Keratinocyte (primary cell): ENCODE measurements at regions not wholly inside any gene's neighbourhood (a gene's known extent, or its start where the extent isn't known, plus 50 kb on each side); places are given as distances from the start of the nearest gene placed in this dataset.

Source experiments
- DNase-seq: peaks from one replicate; pipeline ENCODE4 v3.0.0-alpha.2; 2011; ENCODE audit warnings: low read depth, missing footprints, low spot score
- FAIRE-seq: peaks from 2 replicates; lab custom pipeline; 2011; peaks lifted over from hg19 to GRCh38; lab: Jason Lieb, UNC
- H2AFZ ChIP-seq: 2 replicates; pipeline ENCODE4 v1.6.0; 2012; ENCODE audit warnings: low read length, control low read depth, inconsistent platforms; ENCODE audit not compliant: control insufficient read depth
- H3K27ac ChIP-seq: 2 replicates; pipeline ENCODE4 v1.5.1; 2011; ENCODE audit warnings: low read length; ENCODE audit not compliant: control insufficient read depth, insufficient read depth
- H3K27me3 ChIP-seq: 3 replicates; pipeline ENCODE4 v1.6.0; 2011; ENCODE audit warnings: low read length; ENCODE audit not compliant: control insufficient read depth, insufficient read depth; ENCODE audit errors: extremely low read depth
- H3K36me3 ChIP-seq, 2 experiments: 2 replicates in 1 of 2; 3 replicates in 1 of 2; pipeline ENCODE4 v1.5.1; 2011; ENCODE audit warnings: low read length in 2 of 2, mild to moderate bottlenecking in 1 of 2; ENCODE audit not compliant: control insufficient read depth in 2 of 2, insufficient read depth in 2 of 2; ENCODE audit errors: extremely low read depth in 1 of 2
- H3K4me1 ChIP-seq: 3 replicates; pipeline ENCODE4 v1.5.1; 2011; ENCODE audit warnings: low read length; ENCODE audit not compliant: control insufficient read depth, insufficient read depth; ENCODE audit errors: extremely low read depth
- H3K4me2 ChIP-seq: 3 replicates; pipeline ENCODE4 v1.6.0; 2011; ENCODE audit warnings: low read depth, low read length; ENCODE audit not compliant: control insufficient read depth, insufficient read depth; ENCODE audit errors: extremely low read depth
- H3K4me3 ChIP-seq, 3 experiments: fragments of 200-600 bp in 1 of 3; sonication (generic) in 1 of 3; 2 replicates in 2 of 3; 3 replicates in 1 of 3; pipeline ENCODE4 v1.5.1; 2011 to 2016; ENCODE audit warnings: low read length in 3 of 3, mild to moderate bottlenecking in 3 of 3, control low read depth in 2 of 3, inconsistent platforms in 1 of 3, low read depth in 1 of 3, mixed read lengths in 1 of 3, mixed run types in 1 of 3, moderate library complexity in 1 of 3; ENCODE audit not compliant: control insufficient read depth in 2 of 3, insufficient read depth in 2 of 3; ENCODE audit errors: extremely low read depth in 1 of 3
- H3K79me2 ChIP-seq: 2 replicates; pipeline ENCODE4 v1.6.0; 2012; ENCODE audit warnings: low read length; ENCODE audit not compliant: control insufficient read depth, insufficient read depth
- H3K9ac ChIP-seq: 3 replicates; pipeline ENCODE4 v1.6.0; 2011; ENCODE audit warnings: low read length; ENCODE audit not compliant: control insufficient read depth, insufficient read depth; ENCODE audit errors: extremely low read depth
- H3K9me1 ChIP-seq: 3 replicates; pipeline ENCODE4 v1.6.0; 2011; ENCODE audit warnings: low read length; ENCODE audit not compliant: control insufficient read depth, insufficient read depth; ENCODE audit errors: extremely low read depth
- H3K9me3 ChIP-seq: 2 replicates; pipeline ENCODE4 v1.5.1; 2012; ENCODE audit warnings: low read depth, low read length; ENCODE audit not compliant: control insufficient read depth
- H4K20me1 ChIP-seq: 3 replicates; pipeline ENCODE4 v1.6.0; 2011; ENCODE audit warnings: low read length; ENCODE audit not compliant: control insufficient read depth, insufficient read depth; ENCODE audit errors: extremely low read depth
- EZH2 ChIP-seq: IDR thresholded peaks from one replicate; pipeline ENCODE4 v1.6.1; 2012; ENCODE audit warnings: inconsistent platforms, mild to moderate bottlenecking, low read length, moderate library complexity
- dilution Hi-C: fragments of 300-500 bp; cut with MboI; formaldehyde crosslinking; loops from one replicate; pipeline ENCODE4 v1.7.0; 2020; ENCODE audit warnings: low sequenced_read_pairs; ENCODE audit not compliant: extremely low pct_ligation_motif_present
- TF ChIP-seq, protein P1 (sequence below), 3 experiments: IDR thresholded peaks in 1 of 3; conservative IDR thresholded peaks in 1 of 3; optimal IDR thresholded peaks in 1 of 3; 2 replicates in 2 of 3; 3 replicates in 1 of 3; pipeline versions ENCODE3 to v1.5.1; 2011; ENCODE audit warnings: low read length in 3 of 3, mild to moderate bottlenecking in 3 of 3, moderate library complexity in 2 of 3, control low read depth in 1 of 3, inconsistent platforms in 1 of 3; ENCODE audit not compliant: insufficient read depth in 2 of 3; ENCODE audit errors: extremely low read depth in 1 of 3

DNA sequence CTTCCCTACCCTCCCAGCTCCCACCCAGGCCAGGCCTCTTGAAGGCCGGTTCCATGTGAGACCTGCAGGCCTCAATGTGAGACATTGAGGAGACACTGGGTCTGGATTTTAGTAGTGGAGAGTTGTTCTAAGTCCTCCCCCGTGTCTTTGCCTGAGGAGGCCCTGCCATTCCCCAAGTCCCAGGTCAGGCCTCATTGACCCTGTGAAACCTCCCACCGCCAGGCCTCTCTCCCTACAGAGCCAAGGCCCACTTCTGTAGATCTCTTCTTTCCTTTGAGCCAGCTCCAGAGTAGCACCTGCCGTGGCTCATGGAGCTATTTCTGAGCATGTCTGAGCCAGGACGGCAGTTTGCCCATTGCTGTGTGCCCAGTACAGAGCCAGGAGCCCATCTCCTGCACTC, 1419.6 kb downstream of the TBC1D22A start:
- H3K9ac ChIP-seq = no peak overlapping the region
- H3K9me1 ChIP-seq = no peaks in the 10 kb centered on the region
- FAIRE-seq (no peak), DNase-seq (no peak)
- no peaks in the 10 kb centered on the region for H3K27me3 ChIP-seq
- no peaks in the 10 kb centered on the region for H3K4me1 ChIP-seq
- no peaks in the 10 kb centered on the region for H3K79me2 ChIP-seq
- H3K9me3 ChIP-seq = peaks cover 19% of the 10 kb centered on the region
- H3K36me3 ChIP-seq = no peaks in the 10 kb centered on the region
- no peak overlapping the region for H3K4me3 ChIP-seq
- no peak overlapping the region for H3K27ac ChIP-seq
- H2AFZ ChIP-seq = no peak overlapping the region
- dilution Hi-C loops = no loop called here
- no peaks in the 10 kb centered on the region for H4K20me1 ChIP-seq
- TF ChIP-seq EZH2 = no peak
- TF ChIP-seq, protein P1, sequence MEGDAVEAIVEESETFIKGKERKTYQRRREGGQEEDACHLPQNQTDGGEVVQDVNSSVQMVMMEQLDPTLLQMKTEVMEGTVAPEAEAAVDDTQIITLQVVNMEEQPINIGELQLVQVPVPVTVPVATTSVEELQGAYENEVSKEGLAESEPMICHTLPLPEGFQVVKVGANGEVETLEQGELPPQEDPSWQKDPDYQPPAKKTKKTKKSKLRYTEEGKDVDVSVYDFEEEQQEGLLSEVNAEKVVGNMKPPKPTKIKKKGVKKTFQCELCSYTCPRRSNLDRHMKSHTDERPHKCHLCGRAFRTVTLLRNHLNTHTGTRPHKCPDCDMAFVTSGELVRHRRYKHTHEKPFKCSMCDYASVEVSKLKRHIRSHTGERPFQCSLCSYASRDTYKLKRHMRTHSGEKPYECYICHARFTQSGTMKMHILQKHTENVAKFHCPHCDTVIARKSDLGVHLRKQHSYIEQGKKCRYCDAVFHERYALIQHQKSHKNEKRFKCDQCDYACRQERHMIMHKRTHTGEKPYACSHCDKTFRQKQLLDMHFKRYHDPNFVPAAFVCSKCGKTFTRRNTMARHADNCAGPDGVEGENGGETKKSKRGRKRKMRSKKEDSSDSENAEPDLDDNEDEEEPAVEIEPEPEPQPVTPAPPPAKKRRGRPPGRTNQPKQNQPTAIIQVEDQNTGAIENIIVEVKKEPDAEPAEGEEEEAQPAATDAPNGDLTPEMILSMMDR (optimal IDR thresholded peaks at IDR 0.05 in 1 of 3, IDR thresholded peaks at IDR 0.05 in 1 of 3, conservative IDR thresholded peaks at IDR 0.05 in 1 of 3; ENCODE audit: extremely low read depth in 1 of 3, insufficient read depth in 2 of 3, low read length in 3 of 3) = no peak
- H3K4me2 ChIP-seq = no peak overlapping the region

DNA sequence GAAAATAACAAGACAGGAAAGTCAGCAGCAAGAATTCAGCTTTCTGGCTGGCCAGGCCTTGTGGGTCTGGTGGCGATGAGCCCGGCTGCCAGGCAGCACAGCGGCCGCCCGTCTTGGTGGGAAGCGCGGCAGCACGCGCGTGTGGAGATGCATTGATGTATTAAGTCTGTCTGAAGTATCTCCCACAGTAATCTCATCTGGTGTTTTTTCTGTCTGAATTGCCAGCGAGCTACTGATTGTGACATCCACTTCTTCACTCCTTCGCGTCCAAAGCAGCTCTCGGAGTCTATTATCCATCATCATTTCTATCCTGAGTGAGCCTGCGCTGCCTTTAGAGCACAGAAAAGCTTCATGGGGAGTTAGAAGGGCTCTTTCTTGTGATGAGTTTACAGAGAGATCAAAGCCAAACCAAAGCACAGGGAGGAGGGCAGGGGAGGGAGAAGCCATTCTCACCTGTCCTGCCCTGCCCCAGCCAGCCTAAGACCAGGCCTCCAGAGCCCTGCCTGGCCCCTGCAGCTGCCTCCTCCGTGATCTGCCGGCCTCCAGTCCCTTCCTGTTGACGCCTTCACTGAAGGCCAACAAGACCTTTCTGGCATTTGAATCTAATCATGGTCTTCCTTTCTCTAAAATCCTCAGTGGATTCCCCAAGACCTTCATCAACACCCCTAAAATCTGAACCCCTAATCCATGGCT, 1419.0 kb downstream of the TBC1D22A start:
- no peak for FAIRE-seq
- no peaks in the 10 kb centered on the region for H3K4me1 ChIP-seq
- H3K36me3 ChIP-seq = no peaks in the 10 kb centered on the region

More for the DNA sequence above, 1419.0 kb downstream of the TBC1D22A start:
- H4K20me1 ChIP-seq = no peaks in the 10 kb centered on the region
- no peak overlapping the region for H3K4me3 ChIP-seq
- peaks cover 19% of the 10 kb centered on the region for H3K9me3 ChIP-seq
- no peak overlapping the region for H3K4me2 ChIP-seq
- TF ChIP-seq, protein P1 (optimal IDR thresholded peaks at IDR 0.05 in 1 of 3, IDR thresholded peaks at IDR 0.05 in 1 of 3, conservative IDR thresholded peaks at IDR 0.05 in 1 of 3; ENCODE audit: extremely low read depth in 1 of 3, insufficient read depth in 2 of 3, low read length in 3 of 3) = no peak
- TF ChIP-seq EZH2 = no peak
- H2AFZ ChIP-seq = no peak overlapping the region
- dilution Hi-C loops = no loop called here
- no peak overlapping the region for H3K27ac ChIP-seq
- H3K9me1 ChIP-seq = no peaks in the 10 kb centered on the region
- DNase-seq = no peak
- no peaks in the 10 kb centered on the region for H3K79me2 ChIP-seq
- no peak overlapping the region for H3K9ac ChIP-seq
- no peaks in the 10 kb centered on the region for H3K27me3 ChIP-seq
